HL-60 (cell line): ENCODE measurements at regions not wholly inside any gene's neighbourhood (a gene's known extent, or its start where the extent isn't known, plus 50 kb on each side); places are given as distances from the start of the nearest gene placed in this dataset.

Experiments used
- POLR2AphosphoS5 ChIP-seq: IDR thresholded peaks from 2 replicates; pipeline ENCODE4 v1.6.1; 2012; ENCODE audit warnings: low read depth
- TF ChIP-seq, protein P1 (sequence below): IDR thresholded peaks from one replicate; pipeline ENCODE4 v1.5.1; 2011; ENCODE audit warnings: low read length, control low read depth, inconsistent platforms; ENCODE audit not compliant: insufficient read depth

GRCh38 chr7:20971219-20971618 is 184.5 kb upstream of the SP8 start:
- TF ChIP-seq, protein P1, sequence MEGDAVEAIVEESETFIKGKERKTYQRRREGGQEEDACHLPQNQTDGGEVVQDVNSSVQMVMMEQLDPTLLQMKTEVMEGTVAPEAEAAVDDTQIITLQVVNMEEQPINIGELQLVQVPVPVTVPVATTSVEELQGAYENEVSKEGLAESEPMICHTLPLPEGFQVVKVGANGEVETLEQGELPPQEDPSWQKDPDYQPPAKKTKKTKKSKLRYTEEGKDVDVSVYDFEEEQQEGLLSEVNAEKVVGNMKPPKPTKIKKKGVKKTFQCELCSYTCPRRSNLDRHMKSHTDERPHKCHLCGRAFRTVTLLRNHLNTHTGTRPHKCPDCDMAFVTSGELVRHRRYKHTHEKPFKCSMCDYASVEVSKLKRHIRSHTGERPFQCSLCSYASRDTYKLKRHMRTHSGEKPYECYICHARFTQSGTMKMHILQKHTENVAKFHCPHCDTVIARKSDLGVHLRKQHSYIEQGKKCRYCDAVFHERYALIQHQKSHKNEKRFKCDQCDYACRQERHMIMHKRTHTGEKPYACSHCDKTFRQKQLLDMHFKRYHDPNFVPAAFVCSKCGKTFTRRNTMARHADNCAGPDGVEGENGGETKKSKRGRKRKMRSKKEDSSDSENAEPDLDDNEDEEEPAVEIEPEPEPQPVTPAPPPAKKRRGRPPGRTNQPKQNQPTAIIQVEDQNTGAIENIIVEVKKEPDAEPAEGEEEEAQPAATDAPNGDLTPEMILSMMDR, result no peak
- TF ChIP-seq POLR2AphosphoS5, result no peak
